ENCODE measurements at regions not wholly inside any gene's neighbourhood (a gene's known extent, or its start where the extent isn't known, plus 50 kb on each side); places are given as distances from the start of the nearest gene placed in this dataset.

DNA sequence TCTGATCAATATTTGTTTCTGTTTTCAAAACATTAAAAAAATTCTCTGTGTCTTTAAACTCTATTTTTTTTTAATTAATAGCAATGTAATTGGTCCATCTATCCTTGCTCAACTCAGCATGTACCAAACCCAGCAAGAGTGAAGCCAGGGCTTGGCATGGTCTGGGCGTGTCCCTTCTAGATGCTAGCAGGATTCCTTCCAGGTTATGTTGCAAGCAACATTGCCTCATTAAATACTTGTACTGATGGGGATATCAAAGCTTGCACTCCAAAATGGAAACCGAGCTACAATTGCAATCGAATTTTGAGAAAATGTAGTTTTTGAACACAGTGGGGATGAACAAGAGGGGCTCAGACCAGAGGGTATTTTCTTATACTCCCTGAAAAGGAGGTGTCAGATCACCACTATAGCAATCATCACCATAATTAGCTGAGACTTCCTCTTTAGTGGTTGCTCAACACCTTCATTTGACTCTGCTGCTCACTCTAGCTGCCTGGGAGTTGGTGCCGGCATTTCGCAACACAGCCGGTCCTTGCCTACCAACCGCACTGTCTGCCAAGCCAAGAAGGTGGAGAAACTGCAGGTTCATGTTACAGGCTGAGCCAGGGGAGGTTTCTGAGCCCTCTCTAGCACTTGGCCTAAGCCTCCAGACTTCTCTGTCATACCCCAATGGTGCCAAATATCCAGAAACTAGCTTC, 67.8 kb upstream of the RALGAPA2 start:
- intact Hi-C loops (cut with micrococcal nuclease; ENCODE audit: unreplicated experiment) = no loop called here
- H3K9me3 ChIP-seq (ENCODE audit: control insufficient read depth, insufficient read depth, low read depth, low read length) = no peaks in the 10 kb centered on the region
- ChIA-PET POLR2A (no interaction called here), CTCF (no interaction called here)
- no peak for ATAC-seq
- no peak overlapping the region for H3K4me3 ChIP-seq (ENCODE audit: low read depth in 2 of 2, low read length in 2 of 2)
- TF ChIP-seq, protein P1, sequence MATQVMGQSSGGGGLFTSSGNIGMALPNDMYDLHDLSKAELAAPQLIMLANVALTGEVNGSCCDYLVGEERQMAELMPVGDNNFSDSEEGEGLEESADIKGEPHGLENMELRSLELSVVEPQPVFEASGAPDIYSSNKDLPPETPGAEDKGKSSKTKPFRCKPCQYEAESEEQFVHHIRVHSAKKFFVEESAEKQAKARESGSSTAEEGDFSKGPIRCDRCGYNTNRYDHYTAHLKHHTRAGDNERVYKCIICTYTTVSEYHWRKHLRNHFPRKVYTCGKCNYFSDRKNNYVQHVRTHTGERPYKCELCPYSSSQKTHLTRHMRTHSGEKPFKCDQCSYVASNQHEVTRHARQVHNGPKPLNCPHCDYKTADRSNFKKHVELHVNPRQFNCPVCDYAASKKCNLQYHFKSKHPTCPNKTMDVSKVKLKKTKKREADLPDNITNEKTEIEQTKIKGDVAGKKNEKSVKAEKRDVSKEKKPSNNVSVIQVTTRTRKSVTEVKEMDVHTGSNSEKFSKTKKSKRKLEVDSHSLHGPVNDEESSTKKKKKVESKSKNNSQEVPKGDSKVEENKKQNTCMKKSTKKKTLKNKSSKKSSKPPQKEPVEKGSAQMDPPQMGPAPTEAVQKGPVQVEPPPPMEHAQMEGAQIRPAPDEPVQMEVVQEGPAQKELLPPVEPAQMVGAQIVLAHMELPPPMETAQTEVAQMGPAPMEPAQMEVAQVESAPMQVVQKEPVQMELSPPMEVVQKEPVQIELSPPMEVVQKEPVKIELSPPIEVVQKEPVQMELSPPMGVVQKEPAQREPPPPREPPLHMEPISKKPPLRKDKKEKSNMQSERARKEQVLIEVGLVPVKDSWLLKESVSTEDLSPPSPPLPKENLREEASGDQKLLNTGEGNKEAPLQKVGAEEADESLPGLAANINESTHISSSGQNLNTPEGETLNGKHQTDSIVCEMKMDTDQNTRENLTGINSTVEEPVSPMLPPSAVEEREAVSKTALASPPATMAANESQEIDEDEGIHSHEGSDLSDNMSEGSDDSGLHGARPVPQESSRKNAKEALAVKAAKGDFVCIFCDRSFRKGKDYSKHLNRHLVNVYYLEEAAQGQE (IDR thresholded peaks at IDR 0.05; ENCODE audit: insufficient read depth in 1 of 2, low read depth in 2 of 2, low read length in 1 of 2) = no peak
- TF ChIP-seq SIN3A (IDR thresholded peaks at IDR 0.05; ENCODE audit: borderline replicate concordance, insufficient read depth, low read depth, low read length) (no peak), TCF7L2 (IDR thresholded peaks at IDR 0.05; ENCODE audit: low read depth, low read length) (no peak)
- TF ChIP-seq, protein P2, sequence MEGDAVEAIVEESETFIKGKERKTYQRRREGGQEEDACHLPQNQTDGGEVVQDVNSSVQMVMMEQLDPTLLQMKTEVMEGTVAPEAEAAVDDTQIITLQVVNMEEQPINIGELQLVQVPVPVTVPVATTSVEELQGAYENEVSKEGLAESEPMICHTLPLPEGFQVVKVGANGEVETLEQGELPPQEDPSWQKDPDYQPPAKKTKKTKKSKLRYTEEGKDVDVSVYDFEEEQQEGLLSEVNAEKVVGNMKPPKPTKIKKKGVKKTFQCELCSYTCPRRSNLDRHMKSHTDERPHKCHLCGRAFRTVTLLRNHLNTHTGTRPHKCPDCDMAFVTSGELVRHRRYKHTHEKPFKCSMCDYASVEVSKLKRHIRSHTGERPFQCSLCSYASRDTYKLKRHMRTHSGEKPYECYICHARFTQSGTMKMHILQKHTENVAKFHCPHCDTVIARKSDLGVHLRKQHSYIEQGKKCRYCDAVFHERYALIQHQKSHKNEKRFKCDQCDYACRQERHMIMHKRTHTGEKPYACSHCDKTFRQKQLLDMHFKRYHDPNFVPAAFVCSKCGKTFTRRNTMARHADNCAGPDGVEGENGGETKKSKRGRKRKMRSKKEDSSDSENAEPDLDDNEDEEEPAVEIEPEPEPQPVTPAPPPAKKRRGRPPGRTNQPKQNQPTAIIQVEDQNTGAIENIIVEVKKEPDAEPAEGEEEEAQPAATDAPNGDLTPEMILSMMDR (IDR thresholded peaks at IDR 0.05) = no peak
- no peaks in the 10 kb centered on the region for H3K36me3 ChIP-seq (ENCODE audit: control insufficient read depth, insufficient read depth, low read length)
- no peak overlapping the region for H3K27ac ChIP-seq (ENCODE audit: low read length)
- no peaks in the 10 kb centered on the region for H3K4me1 ChIP-seq (ENCODE audit: control insufficient read depth, insufficient read depth, low read length)
- no peak for DNase-seq (ENCODE audit: low read depth, low spot score)
- no peaks in the 10 kb centered on the region for H3K27me3 ChIP-seq (ENCODE audit: control insufficient read depth, insufficient read depth, low read length)
- in situ Hi-C loops (cut with HindIII; ENCODE audit: low pct_unique_long_range_greater_than_20kb, low sequenced_read_pairs) = no loop called here
- BruUV-seq (replicated peaks) = no TSS peak

DNA sequence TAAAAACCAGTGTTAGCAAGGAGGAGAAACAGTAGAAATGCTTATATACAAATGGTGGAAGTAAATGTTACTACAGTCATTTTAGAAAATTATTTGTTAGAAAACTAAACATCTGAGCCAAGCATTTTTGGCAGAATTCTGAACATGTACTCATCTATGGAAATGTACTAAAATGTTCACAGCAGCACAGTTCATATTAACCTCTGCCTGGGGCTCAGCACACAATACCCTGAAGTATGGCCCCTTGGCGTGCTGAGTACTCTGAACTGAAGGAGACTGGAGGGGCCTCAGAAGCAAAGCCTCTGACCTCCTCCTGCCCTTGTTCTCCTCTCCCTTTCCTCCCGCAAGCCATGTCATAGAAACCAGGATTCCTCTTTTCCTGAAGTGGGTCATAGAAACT, 66.2 kb upstream of the RALGAPA2 start:
- no peaks in the 10 kb centered on the region for H3K27me3 ChIP-seq (ENCODE audit: control insufficient read depth, insufficient read depth, low read length)
- H3K4me1 ChIP-seq (ENCODE audit: control insufficient read depth, insufficient read depth, low read length) = no peaks in the 10 kb centered on the region
- ChIA-PET CTCF (no interaction called here), POLR2A (no interaction called here)
- no peak overlapping the region for H3K4me3 ChIP-seq (ENCODE audit: low read depth in 2 of 2, low read length in 2 of 2)
- no peak overlapping the region for H3K27ac ChIP-seq (ENCODE audit: low read length)
- intact Hi-C loops (cut with micrococcal nuclease; ENCODE audit: unreplicated experiment) = no loop called here
- in situ Hi-C loops (cut with HindIII; ENCODE audit: low pct_unique_long_range_greater_than_20kb, low sequenced_read_pairs) = no loop called here
- TF ChIP-seq SIN3A (IDR thresholded peaks at IDR 0.05; ENCODE audit: borderline replicate concordance, insufficient read depth, low read depth, low read length) = no peak
- TF ChIP-seq TCF7L2 (IDR thresholded peaks at IDR 0.05; ENCODE audit: low read depth, low read length) = no peak
- TF ChIP-seq POLR2AphosphoS5 (IDR thresholded peaks at IDR 0.05; ENCODE audit: low read depth, low read length) = no peak
- TF ChIP-seq, protein P2 (IDR thresholded peaks at IDR 0.05) = no peak
- TF ChIP-seq, protein P1 (IDR thresholded peaks at IDR 0.05; ENCODE audit: insufficient read depth in 1 of 2, low read depth in 2 of 2, low read length in 1 of 2) = no peak
- ATAC-seq = no peak
- H3K36me3 ChIP-seq (ENCODE audit: control insufficient read depth, insufficient read depth, low read length) = no peaks in the 10 kb centered on the region
- no TSS peak for BruUV-seq (replicated peaks)
- no peaks in the 10 kb centered on the region for H3K9me3 ChIP-seq (ENCODE audit: control insufficient read depth, insufficient read depth, low read depth, low read length)
- no peak for DNase-seq (ENCODE audit: low read depth, low spot score)
